PFSK-1 (cell line): ENCODE measurements at regions not wholly inside any gene's neighbourhood (a gene's known extent, or its start where the extent isn't known, plus 50 kb on each side); places are given as distances from the start of the nearest gene placed in this dataset.

Source experiments
- FOXP2 ChIP-seq: optimal IDR thresholded peaks from 2 replicates; pipeline ENCODE3; 2011; ENCODE audit warnings: borderline replicate concordance, control low read depth, inconsistent platforms; ENCODE audit not compliant: insufficient read depth; ENCODE audit errors: extremely low read length, extremely low read depth
- POLR2AphosphoS5 ChIP-seq: IDR thresholded peaks from 2 replicates; pipeline ENCODE4 v1.6.1; 2012; ENCODE audit warnings: low read depth, mild to moderate bottlenecking, control low read depth, low read length, moderate library complexity
- REST ChIP-seq, 2 experiments: IDR thresholded peaks; 2 replicates each; pipeline versions ENCODE4 v1.6.1 to v1.8.0; 2011 to 2012; ENCODE audit warnings: low read depth in 2 of 2, low read length in 2 of 2, control low read depth in 1 of 2, inconsistent platforms in 1 of 2, mild to moderate bottlenecking in 1 of 2, moderate library complexity in 1 of 2; ENCODE audit not compliant: insufficient read depth in 1 of 2
- SIN3A ChIP-seq: IDR thresholded peaks from 2 replicates; pipeline ENCODE4 v1.6.1; 2012; ENCODE audit warnings: mild to moderate bottlenecking, low read length, moderate library complexity, borderline replicate concordance; ENCODE audit not compliant: insufficient read depth
- TAF1 ChIP-seq: IDR thresholded peaks from 2 replicates; pipeline ENCODE4 v1.6.1; 2012; ENCODE audit warnings: low read length, control low read depth, borderline replicate concordance; ENCODE audit not compliant: insufficient read depth

GRCh38 chr5:118320121-118320520 lies 668.2 kb downstream of the DTWD2 start:
- TF ChIP-seq SIN3A (no peak), POLR2AphosphoS5 (no peak), FOXP2 (no peak), REST (IDR thresholded peaks at IDR 0.05; ENCODE audit: insufficient read depth in 1 of 2, low read depth in 2 of 2, low read length in 2 of 2) (no peak), TAF1 (no peak)

- TF ChIP-seq REST (IDR thresholded peaks at IDR 0.05; ENCODE audit: insufficient read depth in 1 of 2, low read depth in 2 of 2, low read length in 2 of 2) (no peak), SIN3A (no peak), TAF1 (no peak), FOXP2 (no peak), POLR2AphosphoS5 (no peak)
These were observed 673.4 kb downstream of the DTWD2 start for GRCh38 chr5:118314931-118315330.

GRCh38 chr5:118311103-118311819 lies 677.1 kb downstream of the DTWD2 start:
- TF ChIP-seq TAF1: no peak
- no peak for TF ChIP-seq SIN3A
- no peak for TF ChIP-seq FOXP2
- no peak for TF ChIP-seq REST (IDR thresholded peaks at IDR 0.05; ENCODE audit: insufficient read depth in 1 of 2, low read depth in 2 of 2, low read length in 2 of 2)
- TF ChIP-seq POLR2AphosphoS5: no peak

- no peak for TF ChIP-seq POLR2AphosphoS5
- TF ChIP-seq TAF1: no peak
- TF ChIP-seq REST (IDR thresholded peaks at IDR 0.05; ENCODE audit: insufficient read depth in 1 of 2, low read depth in 2 of 2, low read length in 2 of 2): no peak
- no peak for TF ChIP-seq SIN3A
- TF ChIP-seq FOXP2: no peak
These were observed 677.9 kb downstream of the DTWD2 start for GRCh38 chr5:118310401-118310800.

GRCh38 chr5:118303296-118303695 lies 685.1 kb downstream of the DTWD2 start:
- TF ChIP-seq POLR2AphosphoS5 (no peak), TAF1 (no peak)
